ENCODE measurements at regions not wholly inside any gene's neighbourhood (a gene's known extent, or its start where the extent isn't known, plus 50 kb on each side); places are given as distances from the start of the nearest gene placed in this dataset.
"Not testable (repeated sequence)": the region's sequence is repeated elsewhere in the genome, so short reads cannot be mapped to it uniquely, and the experiment has no call there.

DNA sequence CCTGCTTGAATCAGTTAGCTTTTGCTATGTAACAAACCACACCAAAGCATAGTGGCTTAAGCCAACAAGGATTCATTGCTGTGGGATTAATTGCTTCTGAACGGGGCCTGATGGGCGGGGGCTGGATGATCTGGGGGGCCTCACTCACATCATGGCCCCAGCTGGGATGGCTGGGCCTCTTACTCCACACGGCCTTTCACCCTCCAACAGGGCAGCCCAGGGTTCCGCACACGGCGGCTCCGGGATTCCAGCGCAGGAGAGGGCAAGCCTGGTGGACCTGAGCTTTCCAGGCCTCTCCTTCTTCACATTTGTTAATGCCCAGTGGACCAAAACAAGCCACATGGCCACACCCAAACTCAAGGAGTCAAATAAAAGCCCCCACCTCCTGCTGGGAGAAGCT lies 86.3 kb upstream of the PHLPP1 start:
- DNase-seq (no peak), ATAC-seq (no peak)
- H3K4me1 Mint-ChIP-seq, result no peaks in the 10 kb centered on the region
- no peaks in the 10 kb centered on the region for H3K36me3 Mint-ChIP-seq (ENCODE audit: low read depth)
- no peak overlapping the region for H3K27ac Mint-ChIP-seq
- H3K4me3 Mint-ChIP-seq, result no peak overlapping the region
- no peaks in the 10 kb centered on the region for H3K9me3 Mint-ChIP-seq
- H3K27me3 Mint-ChIP-seq, result no peaks in the 10 kb centered on the region

DNA sequence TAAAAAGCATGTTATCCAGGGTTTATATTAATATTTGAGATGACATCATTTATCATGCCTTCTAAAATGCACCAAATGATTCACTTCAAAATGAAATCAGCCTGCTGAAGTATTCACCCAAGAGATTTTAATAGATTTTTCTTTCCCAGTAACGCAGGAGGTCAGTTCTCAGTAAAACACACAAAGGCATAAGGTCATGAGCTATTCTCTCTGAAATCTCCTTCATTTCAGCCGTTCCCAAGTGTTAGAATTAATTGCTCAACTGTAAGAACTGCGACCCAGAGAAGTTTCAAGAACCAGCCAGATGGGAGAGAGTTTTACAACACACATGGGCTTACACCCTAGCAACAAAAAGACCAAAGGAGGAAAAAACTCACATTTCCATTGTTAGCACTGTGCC lies 84.2 kb upstream of the PHLPP1 start:
- no peak overlapping the region for H3K4me3 Mint-ChIP-seq
- no peaks in the 10 kb centered on the region for H3K9me3 Mint-ChIP-seq
- no peak overlapping the region for H3K27ac Mint-ChIP-seq
- no peaks in the 10 kb centered on the region for H3K4me1 Mint-ChIP-seq
- no peaks in the 10 kb centered on the region for H3K36me3 Mint-ChIP-seq (ENCODE audit: low read depth)
- DNase-seq (no peak), ATAC-seq (no peak)
- H3K27me3 Mint-ChIP-seq, result no peaks in the 10 kb centered on the region

DNA sequence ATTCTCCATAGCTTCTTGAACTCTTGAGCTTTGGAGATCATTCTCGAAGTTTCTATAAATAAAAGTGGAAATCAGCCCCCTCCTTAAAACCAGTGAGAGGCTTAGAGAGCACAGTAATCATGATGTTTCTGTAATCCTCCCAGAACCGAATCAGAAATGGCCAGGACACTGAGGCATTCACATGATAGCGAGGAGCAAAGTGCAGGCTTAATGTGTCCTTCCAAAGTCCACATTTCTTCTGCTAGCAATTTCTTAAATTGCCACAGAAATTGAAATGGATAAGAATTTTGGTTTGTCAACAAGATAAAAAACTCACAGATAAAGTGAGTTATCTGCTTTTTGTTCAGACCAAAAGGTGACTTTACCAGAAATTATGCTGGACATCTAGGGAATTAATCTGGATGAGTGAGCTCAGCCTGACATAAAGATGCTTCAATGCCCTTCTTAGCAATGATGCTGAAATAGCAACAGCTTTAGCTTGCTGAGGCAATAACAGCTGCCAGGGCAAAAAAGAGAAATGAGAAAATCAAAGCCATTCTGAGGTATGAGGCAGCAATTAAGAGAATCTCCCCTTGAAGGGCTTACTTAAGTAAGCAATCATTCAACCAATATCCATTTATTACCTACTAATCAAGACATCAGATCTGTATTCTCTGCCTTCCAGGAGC lies 82.4 kb upstream of the PHLPP1 start:
- H3K9me3 Mint-ChIP-seq, result no peaks in the 10 kb centered on the region
- no peak for DNase-seq
- H3K27me3 Mint-ChIP-seq, result peaks cover 4% of the 10 kb centered on the region
- no peak overlapping the region for H3K27ac Mint-ChIP-seq
- no peak overlapping the region for H3K4me3 Mint-ChIP-seq
- no peaks in the 10 kb centered on the region for H3K36me3 Mint-ChIP-seq (ENCODE audit: low read depth)
- no peaks in the 10 kb centered on the region for H3K4me1 Mint-ChIP-seq
- ATAC-seq, result no peak

DNA sequence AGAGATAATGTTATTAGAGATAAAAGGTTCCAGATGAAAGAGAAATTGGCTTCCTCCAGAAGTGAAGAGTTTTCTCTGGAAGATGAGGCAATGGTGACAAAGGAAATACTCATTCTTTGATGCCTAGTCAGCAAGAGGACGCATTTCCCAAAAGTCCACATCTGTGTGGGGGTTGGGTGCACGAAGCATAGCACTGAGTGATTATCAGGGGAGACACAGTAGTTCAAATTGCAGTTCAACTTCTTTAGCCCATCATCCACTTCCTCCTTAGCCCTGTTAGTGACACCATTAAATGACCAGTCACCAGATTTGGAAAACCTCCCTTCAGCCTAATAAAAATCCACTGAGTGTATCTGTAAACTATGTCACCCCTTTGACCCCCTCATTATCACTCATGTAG lies 80.9 kb upstream of the PHLPP1 start:
- ATAC-seq, result no peak

DNA sequence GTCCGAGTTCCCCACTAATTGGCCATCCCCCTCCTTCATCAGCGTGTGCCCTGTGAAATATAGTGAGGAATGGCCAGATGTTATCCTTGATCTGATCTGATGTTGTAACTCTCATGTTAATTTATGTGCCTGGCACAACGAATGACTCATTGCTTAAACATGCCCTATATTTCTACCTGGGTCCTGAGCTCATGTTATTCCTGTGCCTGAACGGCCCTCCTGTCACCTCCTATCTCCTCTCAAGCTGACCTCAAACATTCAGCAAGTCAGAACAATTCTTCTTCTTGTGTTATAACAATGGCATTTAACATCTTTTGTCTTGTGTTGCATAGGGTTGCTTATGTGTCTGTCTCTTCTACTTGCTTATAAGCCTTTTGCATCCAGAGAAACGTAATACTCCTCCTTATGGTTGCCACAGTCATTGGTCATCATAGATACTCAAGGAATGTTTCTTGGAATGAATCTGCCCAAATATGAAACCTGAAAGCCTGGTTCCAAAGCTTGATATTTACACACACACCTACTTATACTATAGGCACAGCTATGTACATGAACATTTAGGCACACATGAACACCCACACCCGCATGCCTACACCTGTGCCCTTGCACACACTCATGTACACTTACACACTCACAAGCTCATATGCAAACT lies 80.2 kb upstream of the PHLPP1 start:
- no peaks in the 10 kb centered on the region for H3K9me3 Mint-ChIP-seq
- no peaks in the 10 kb centered on the region for H3K36me3 Mint-ChIP-seq (ENCODE audit: low read depth)
- H3K4me1 Mint-ChIP-seq, result peaks cover 5% of the 10 kb centered on the region
- ATAC-seq (no peak), DNase-seq (no peak)
- peaks cover 11% of the 10 kb centered on the region for H3K27me3 Mint-ChIP-seq
- no peak overlapping the region for H3K27ac Mint-ChIP-seq
- no peak overlapping the region for H3K4me3 Mint-ChIP-seq

More for the DNA sequence above, 80.9 kb upstream of the PHLPP1 start:
- Mint-ChIP-seq H3K9me3 (no peaks in the 10 kb centered on the region), H3K4me1 (peaks cover 5% of the 10 kb centered on the region), H3K27me3 (peaks cover 11% of the 10 kb centered on the region), H3K36me3 (ENCODE audit: low read depth) (no peaks in the 10 kb centered on the region), H3K27ac (no peak overlapping the region), H3K4me3 (no peak overlapping the region)
- no peak for DNase-seq

DNA sequence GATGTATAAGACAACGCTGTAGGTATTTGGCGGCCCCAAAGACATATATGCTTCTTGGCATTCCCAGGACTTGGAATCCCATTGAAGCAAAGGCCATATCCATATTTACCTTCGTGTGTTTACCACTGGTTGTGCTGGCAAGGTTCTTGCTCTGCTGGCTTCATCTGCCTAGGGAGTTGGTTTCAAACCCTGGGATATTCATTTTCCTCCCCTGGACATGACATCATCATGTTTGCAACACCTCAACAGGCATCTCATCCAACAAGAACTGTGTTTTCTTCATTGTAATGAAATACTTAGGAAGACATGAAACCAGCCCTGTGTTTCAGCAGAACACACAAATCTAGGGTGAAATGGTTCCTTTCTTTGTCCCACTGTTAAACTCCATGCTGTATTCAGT lies 77.9 kb upstream of the PHLPP1 start:
- no peak for DNase-seq
- no peak overlapping the region for H3K4me3 Mint-ChIP-seq
- H3K36me3 Mint-ChIP-seq (ENCODE audit: low read depth), result no peaks in the 10 kb centered on the region
- no peak for ATAC-seq
- no peak overlapping the region for H3K27ac Mint-ChIP-seq
- peaks cover 5% of the 10 kb centered on the region for H3K4me1 Mint-ChIP-seq
- H3K27me3 Mint-ChIP-seq, result peaks cover 11% of the 10 kb centered on the region
- H3K9me3 Mint-ChIP-seq, result no peaks in the 10 kb centered on the region

DNA sequence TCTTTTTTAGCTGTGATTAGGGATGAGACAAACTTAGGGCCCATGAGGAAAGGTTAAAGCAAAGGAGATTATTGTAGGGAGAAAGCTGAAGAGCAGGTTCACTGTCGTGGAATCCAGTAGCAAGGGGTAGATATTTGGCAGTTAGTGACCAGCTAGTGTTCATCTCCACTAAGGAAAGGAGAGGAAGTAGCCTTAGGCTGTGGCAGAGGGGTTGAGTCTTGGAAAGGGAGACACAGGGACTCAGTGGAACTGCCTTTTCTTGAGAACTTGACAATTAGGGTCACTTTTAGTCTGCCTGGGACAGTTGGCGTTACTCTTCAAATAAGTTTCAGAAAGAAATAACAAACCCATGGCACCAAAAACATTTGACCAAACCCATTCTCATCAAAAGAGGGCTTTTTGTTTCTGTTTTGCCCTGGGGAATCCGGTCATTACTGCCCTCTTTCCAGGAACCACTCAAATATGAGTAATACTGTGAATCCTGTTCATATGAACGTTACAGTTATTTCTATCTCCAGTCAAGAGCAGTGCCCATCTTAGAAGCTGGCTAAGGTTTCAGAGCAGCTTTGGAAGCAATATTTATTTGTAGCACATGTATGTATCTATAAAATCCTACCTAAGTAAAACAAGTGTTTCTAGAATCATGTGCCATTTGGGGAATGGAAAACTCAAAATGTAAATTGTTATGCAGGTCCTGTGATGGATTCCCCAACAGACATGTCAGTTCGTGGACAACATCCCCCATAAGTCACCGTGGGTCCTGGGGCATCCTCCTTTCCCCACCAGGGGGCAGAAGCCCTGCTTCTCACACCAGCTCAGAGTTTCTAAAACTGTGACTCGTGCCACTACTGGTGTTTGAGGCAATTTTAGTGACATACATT lies 77.3 kb upstream of the PHLPP1 start:
- H3K4me3 Mint-ChIP-seq, result no peak overlapping the region
- H3K4me1 Mint-ChIP-seq, result peaks cover 5% of the 10 kb centered on the region
- peak; percentile 65 for DNase-seq

DNA sequence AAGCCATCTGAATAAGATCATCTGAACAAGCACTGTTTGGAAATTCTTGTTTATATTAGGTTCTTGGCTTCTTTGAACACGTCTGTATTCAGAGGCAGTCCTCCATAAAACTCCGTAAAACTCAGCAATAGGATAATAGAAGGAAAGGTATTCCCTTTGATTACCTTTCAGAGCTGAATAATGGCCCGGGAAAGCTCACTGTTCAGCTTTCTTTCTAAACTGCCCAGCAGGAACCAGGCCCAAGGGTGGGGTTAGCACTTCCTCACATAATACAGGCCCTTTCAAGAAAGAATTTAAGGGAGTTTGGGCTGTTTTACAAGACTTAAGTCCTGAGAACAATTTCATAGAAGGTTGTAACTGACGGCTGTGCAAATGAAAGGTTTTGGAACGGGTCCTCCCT lies 72.2 kb upstream of the PHLPP1 start:
- Mint-ChIP-seq H3K27ac (no peak overlapping the region), H3K4me1 (peaks cover 5% of the 10 kb centered on the region), H3K9me3 (no peaks in the 10 kb centered on the region), H3K4me3 (no peak overlapping the region), H3K36me3 (ENCODE audit: low read depth) (no peaks in the 10 kb centered on the region), H3K27me3 (peaks cover 7% of the 10 kb centered on the region)
- DNase-seq (no peak), ATAC-seq (no peak)

More for the DNA sequence above, 77.3 kb upstream of the PHLPP1 start:
- no peaks in the 10 kb centered on the region for H3K36me3 Mint-ChIP-seq (ENCODE audit: low read depth)
- H3K27me3 Mint-ChIP-seq, result peaks cover 11% of the 10 kb centered on the region
- ATAC-seq, result peak; percentile 75
- no peak overlapping the region for H3K27ac Mint-ChIP-seq
- H3K9me3 Mint-ChIP-seq, result no peaks in the 10 kb centered on the region

DNA sequence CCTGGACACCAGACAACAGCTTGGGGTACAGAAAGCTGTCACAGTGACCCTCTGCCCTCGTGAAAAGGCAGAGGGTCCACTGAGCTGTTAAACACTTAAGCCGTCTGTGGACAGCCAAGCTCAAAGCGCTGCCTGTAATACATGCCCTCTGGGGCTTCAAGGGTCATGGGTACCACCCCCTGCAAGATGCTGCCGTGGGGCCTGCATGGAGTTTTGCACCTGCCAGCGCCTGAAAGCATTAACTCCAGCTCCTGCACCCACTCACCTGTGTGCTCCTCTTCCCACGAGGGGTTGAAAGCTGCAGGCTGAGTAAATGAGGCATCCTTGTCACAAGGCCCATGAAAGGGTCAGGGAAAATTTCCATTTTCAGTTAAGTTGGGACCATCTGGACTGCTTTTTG lies 70.6 kb upstream of the PHLPP1 start:
- Mint-ChIP-seq H3K36me3 (ENCODE audit: low read depth) (no peaks in the 10 kb centered on the region), H3K9me3 (no peaks in the 10 kb centered on the region), H3K27ac (no peak overlapping the region), H3K4me3 (no peak overlapping the region), H3K4me1 (no peaks in the 10 kb centered on the region), H3K27me3 (peaks cover 7% of the 10 kb centered on the region)
- DNase-seq (no peak), ATAC-seq (no peak)

DNA sequence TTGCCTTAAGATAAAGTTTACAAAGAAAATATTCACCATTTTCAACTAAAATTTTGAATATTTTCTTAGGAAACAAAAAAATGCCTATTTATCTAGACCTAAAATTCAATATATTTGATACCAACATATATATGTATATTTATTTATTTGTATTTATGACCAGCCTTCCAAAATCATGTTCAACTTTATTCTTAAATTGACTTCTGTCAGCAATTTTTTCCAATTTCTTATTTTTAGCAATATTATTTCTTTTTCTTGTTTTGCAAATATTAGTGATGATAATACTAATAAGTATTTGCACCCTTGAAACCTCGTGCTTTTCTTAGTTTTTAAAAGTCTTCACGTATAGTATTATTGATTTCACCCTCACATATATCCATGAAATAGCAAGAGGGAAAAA lies 68.2 kb upstream of the PHLPP1 start:
- DNase-seq (no peak), ATAC-seq (no peak)
- Mint-ChIP-seq H3K4me3 (no peak overlapping the region), H3K36me3 (ENCODE audit: low read depth) (no peaks in the 10 kb centered on the region), H3K27me3 (peaks cover 8% of the 10 kb centered on the region), H3K9me3 (no peaks in the 10 kb centered on the region), H3K27ac (no peak overlapping the region), H3K4me1 (no peaks in the 10 kb centered on the region)

DNA sequence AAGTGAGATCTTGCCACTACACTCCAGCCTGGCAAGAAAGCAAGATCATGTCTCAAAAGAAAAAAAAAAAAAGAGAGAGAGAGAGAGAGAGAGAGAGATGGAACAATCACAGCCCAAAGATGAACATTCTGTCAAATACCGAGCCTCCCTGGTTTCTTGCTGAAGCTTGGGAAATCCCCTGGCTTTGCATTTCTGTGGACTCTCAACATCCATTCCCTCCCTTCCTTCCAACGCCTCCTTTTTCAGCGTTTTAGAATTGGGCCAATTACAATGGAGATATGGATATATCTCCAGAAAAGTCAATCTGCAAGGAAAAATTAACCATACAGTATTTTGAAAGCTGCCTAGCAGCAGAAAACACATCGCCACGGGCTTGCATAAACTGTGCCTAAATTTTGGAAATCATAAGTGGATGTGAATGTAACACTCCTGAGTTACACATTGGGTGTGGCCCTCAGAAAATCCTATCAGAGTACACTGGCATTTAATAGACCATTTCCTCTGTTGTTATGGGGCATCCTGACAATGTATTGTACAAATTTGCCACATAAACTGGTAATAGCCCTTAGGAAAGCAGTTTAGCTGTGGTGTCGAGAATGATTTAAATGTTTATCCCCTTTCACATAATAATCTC lies 67.2 kb upstream of the PHLPP1 start:
- Mint-ChIP-seq H3K36me3 (ENCODE audit: low read depth) (no peaks in the 10 kb centered on the region), H3K27ac (no peak overlapping the region)

DNA sequence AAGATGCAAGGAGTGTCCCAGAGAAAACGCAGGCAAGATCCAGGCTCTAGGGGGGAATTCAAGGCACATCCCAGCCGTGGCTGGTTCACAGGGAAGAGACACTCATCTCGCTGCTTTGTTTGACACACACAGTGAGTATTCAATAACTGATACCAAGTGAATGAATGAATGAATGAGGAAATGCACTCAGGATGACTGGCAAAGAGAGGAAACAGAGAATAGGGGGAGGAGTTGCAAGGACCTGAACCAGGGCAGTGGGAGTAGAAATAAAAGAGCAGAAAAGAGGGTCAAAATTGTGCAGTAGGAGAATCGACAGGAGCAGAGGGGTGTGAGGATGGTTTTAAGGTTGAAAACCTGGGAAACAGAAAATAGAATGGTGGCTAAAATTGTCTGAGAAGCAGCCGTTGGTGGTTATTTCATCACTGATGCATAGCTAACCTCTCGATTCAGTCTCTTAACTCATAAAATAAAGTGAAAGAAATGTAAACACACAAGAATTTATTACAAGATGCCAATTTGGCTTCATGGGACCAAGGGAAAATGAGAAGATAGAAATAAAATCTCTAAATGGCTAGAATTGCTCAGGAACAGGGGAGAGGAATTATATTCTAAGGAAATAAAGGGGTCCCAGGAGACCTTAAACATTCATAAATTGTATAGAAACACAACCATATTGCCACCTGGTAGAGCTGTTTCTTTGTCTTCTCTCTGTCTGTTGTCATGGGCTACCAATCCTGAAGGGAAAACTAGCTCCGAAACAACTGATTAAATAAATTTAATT lies 63.9 kb upstream of the PHLPP1 start:
- Mint-ChIP-seq H3K36me3 (ENCODE audit: low read depth) (no peaks in the 10 kb centered on the region), H3K9me3 (no peaks in the 10 kb centered on the region), H3K27ac (no peak overlapping the region), H3K27me3 (peaks cover 11% of the 10 kb centered on the region), H3K4me1 (no peaks in the 10 kb centered on the region), H3K4me3 (no peak overlapping the region)
- ATAC-seq, result no peak
- no peak for DNase-seq

More for the DNA sequence above, 67.2 kb upstream of the PHLPP1 start:
- Mint-ChIP-seq H3K9me3 (no peaks in the 10 kb centered on the region), H3K4me1 (no peaks in the 10 kb centered on the region), H3K27me3 (peaks cover 10% of the 10 kb centered on the region), H3K4me3 (no peak overlapping the region)
- DNase-seq (no peak), ATAC-seq (no peak)

DNA sequence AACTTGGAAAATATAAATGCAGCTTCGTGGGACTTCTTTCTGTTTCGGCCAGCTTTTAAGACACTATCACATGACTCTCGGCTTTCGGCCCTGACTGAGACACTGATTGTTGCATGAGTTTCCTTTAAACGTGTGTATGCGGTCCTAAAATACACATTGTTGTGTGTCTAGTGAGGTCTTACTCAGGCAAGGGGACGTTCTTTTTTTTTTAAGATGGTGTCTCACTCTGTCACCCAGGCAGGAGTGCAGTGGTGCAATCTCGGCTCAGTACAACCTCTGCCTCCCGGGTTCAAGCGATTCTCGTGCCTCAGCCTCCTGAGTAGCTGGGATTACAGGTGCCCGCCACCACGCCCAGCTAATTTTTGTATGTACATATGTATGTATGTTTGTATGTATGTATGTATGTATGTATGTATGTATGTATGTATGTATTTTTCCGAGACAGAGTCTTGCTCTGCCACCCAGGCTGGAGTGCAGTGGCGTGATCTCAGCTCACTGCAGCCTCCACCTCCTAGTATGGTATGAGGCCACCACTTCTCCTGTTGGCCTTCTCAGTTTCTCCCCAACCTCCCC lies 63.2 kb upstream of the PHLPP1 start:
- DNase-seq; H3K27ac Mint-ChIP-seq; H3K36me3 Mint-ChIP-seq (ENCODE audit: low read depth); H3K9me3 Mint-ChIP-seq; H3K4me1 Mint-ChIP-seq; ATAC-seq; H3K4me3 Mint-ChIP-seq: not testable (repeated sequence)
- H3K27me3 Mint-ChIP-seq, result peaks cover 11% of the 10 kb centered on the region
